CD14-positive monocyte (primary cell): ENCODE measurements at regions not wholly inside any gene's neighbourhood (a gene's known extent, or its start where the extent isn't known, plus 50 kb on each side); places are given as distances from the start of the nearest gene placed in this dataset.

Experiments
- DNase-seq, 3 donors: peaks; one replicate each; pipeline ENCODE4 v3.0.0-alpha.2; 2011 to 2022
- H2AFZ ChIP-seq: 2 replicates; pipeline ENCODE4 v1.6.0; 2012; ENCODE audit warnings: mild to moderate bottlenecking, low read depth, low read length, inconsistent platforms; ENCODE audit not compliant: insufficient read depth, poor library complexity, severe bottlenecking
- H3K27ac ChIP-seq, 2 donors: 1 replicate in 1 of 2; 2 replicates in 1 of 2; pipeline ENCODE4 v1.5.1; 2012 to 2013; ENCODE audit warnings: low read length in 2 of 2, control low read depth in 1 of 2, inconsistent platforms in 1 of 2, low read depth in 1 of 2, mild to moderate bottlenecking in 1 of 2
- H3K27me3 ChIP-seq, 2 donors: one replicate each; pipeline versions ENCODE4 v1.6.0 to v1.6.1; 2011 to 2013; ENCODE audit warnings: low read length in 2 of 2; ENCODE audit not compliant: control insufficient read depth in 2 of 2, insufficient read depth in 2 of 2
- H3K36me3 ChIP-seq, 2 donors: replicated peaks in 1 of 2; 1 replicate in 1 of 2; 2 replicates in 1 of 2; pipeline versions ENCODE4 v1.5.1 to v1.6.1; 2012 to 2013; ENCODE audit warnings: low read length in 2 of 2, control low read depth in 1 of 2, inconsistent platforms in 1 of 2, mild to moderate bottlenecking in 1 of 2; ENCODE audit not compliant: insufficient read depth in 2 of 2, control insufficient read depth in 1 of 2
- H3K4me1 ChIP-seq, 2 donors: 1 replicate in 1 of 2; 2 replicates in 1 of 2; pipeline versions ENCODE4 v1.5.1 to v1.6.1; 2012 to 2013; ENCODE audit warnings: low read length in 2 of 2, control low read depth in 1 of 2, inconsistent platforms in 1 of 2, mild to moderate bottlenecking in 1 of 2, moderate library complexity in 1 of 2; ENCODE audit not compliant: insufficient read depth in 2 of 2, control insufficient read depth in 1 of 2
- H3K4me2 ChIP-seq: replicated peaks from 2 replicates; pipeline ENCODE3; 2012; ENCODE audit warnings: low read length, moderate library complexity, mild to moderate bottlenecking; ENCODE audit not compliant: poor library complexity, severe bottlenecking; ENCODE audit errors: extremely low read depth
- H3K4me3 ChIP-seq, 3 experiments: fragments of 200-600 bp in 1 of 3; sonication (generic) in 1 of 3; replicated peaks in 1 of 3; 1 replicate in 2 of 3; 2 replicates in 1 of 3; pipeline ENCODE4 v1.5.1; 2011 to 2013; ENCODE audit warnings: low read length in 3 of 3, mild to moderate bottlenecking in 3 of 3, control low read depth in 2 of 3, low read depth in 2 of 3, inconsistent platforms in 1 of 3, moderate library complexity in 1 of 3
- H3K79me2 ChIP-seq: 2 replicates; pipeline ENCODE4 v1.6.0; 2012; ENCODE audit warnings: mild to moderate bottlenecking, control low read depth, inconsistent platforms, low read length, moderate library complexity; ENCODE audit not compliant: insufficient read depth
- H3K9ac ChIP-seq: 2 replicates; pipeline ENCODE4 v1.6.0; 2017; ENCODE audit warnings: low read length, mild to moderate bottlenecking; ENCODE audit not compliant: insufficient read depth, poor library complexity, severe bottlenecking
- H3K9me3 ChIP-seq, 2 donors: replicated peaks in 1 of 2; 1 replicate in 1 of 2; 2 replicates in 1 of 2; pipeline versions ENCODE4 v1.5.1 to v1.6.1; 2012 to 2013; ENCODE audit warnings: low read length in 2 of 2, control low read depth in 1 of 2; ENCODE audit not compliant: control insufficient read depth in 1 of 2, insufficient read depth in 1 of 2
- H4K20me1 ChIP-seq: 2 replicates; pipeline ENCODE4 v1.6.0; 2012; ENCODE audit warnings: mild to moderate bottlenecking, low read length, control low read depth, moderate library complexity; ENCODE audit not compliant: insufficient read depth
- H3K27ac Mint-ChIP-seq, 7 donors: one replicate each; pipeline ENCODE4 v1.8.0; 2020; ENCODE audit warnings: mild to moderate bottlenecking in 7 of 7, mixed read lengths in 7 of 7, moderate library complexity in 6 of 7, inconsistent platforms in 2 of 7
- H3K27me3 Mint-ChIP-seq, 3 donors: one replicate each; pipeline ENCODE4 v1.8.0; 2021 to 2022; ENCODE audit warnings: low read depth in 3 of 3, mild to moderate bottlenecking in 3 of 3, mixed read lengths in 3 of 3, moderate library complexity in 3 of 3, inconsistent platforms in 1 of 3
- H3K36me3 Mint-ChIP-seq, 2 donors: one replicate each; pipeline ENCODE4 v1.8.0; 2020; ENCODE audit warnings: mixed read lengths in 2 of 2, inconsistent platforms in 1 of 2, mild to moderate bottlenecking in 1 of 2
- H3K4me1 Mint-ChIP-seq: one replicate; pipeline ENCODE4 v1.8.0; 2020; ENCODE audit warnings: mild to moderate bottlenecking, mixed read lengths
- H3K4me3 Mint-ChIP-seq, 2 donors: one replicate each; pipeline ENCODE4 v1.8.0; 2020; ENCODE audit warnings: mild to moderate bottlenecking in 2 of 2, mixed read lengths in 2 of 2, moderate library complexity in 1 of 2
- H3K9me3 Mint-ChIP-seq, 7 donors: one replicate each; pipeline ENCODE4 v1.8.0; 2020 to 2022; ENCODE audit warnings: mixed read lengths in 7 of 7, mild to moderate bottlenecking in 6 of 7, moderate library complexity in 6 of 7, inconsistent platforms in 2 of 7
- CTCF ChIP-seq: fragments of 200-600 bp; IDR thresholded peaks from one replicate; pipeline ENCODE4 v1.8.0; 2022; ENCODE audit warnings: antibody characterized with exemption, mild to moderate bottlenecking
- WGBS: methylation state at CpG from one replicate; pipeline ENCODE4 v1.1.5; 2013; ENCODE audit warnings: missing lambda C conversion rate; ENCODE audit not compliant: insufficient coverage; 5-methylcytosine and 5-hydroxymethylcytosine counted together
- intact Hi-C, 2 donors: fragments of 100-400 bp; cut with micrococcal nuclease; formaldehyde crosslinking; loops; one replicate each; pipeline versions ENCODE4 v1.15.0 to v1.15.1; 2023

- H3K9me3 Mint-ChIP-seq: peaks cover 0 to 7% (median 3%) of the 10 kb centered on the region in 7 donors
- no peaks in the 10 kb centered on the region for H3K9me3 ChIP-seq
- peaks cover 2 to 4% (median 3%) of the 10 kb centered on the region in 3 donors for H3K27me3 Mint-ChIP-seq
- no peak for TF ChIP-seq CTCF
- no peak for DNase-seq
- no peak overlapping the region for H3K27ac ChIP-seq
- H3K4me3 Mint-ChIP-seq: no peak overlapping the region
- H3K27me3 ChIP-seq: no peaks in the 10 kb centered on the region
- H2AFZ ChIP-seq: peak overlapping the region; percentile 24
- intact Hi-C loops: no loop called here
- H3K4me3 ChIP-seq: no peak overlapping the region
- no peaks in the 10 kb centered on the region for H4K20me1 ChIP-seq
- no peak overlapping the region for H3K9ac ChIP-seq
- H3K4me1 ChIP-seq: peaks cover 19 to 23% of the 10 kb centered on the region in 2 donors
- no peak overlapping the region for H3K4me2 ChIP-seq
- no peaks in the 10 kb centered on the region for H3K36me3 Mint-ChIP-seq
- WGBS: 44% methylated on average over 3 of the region's 4 CpGs
- H3K36me3 ChIP-seq: no peaks in the 10 kb centered on the region
- peaks cover 27% of the 10 kb centered on the region for H3K4me1 Mint-ChIP-seq
- no peak overlapping the region for H3K27ac Mint-ChIP-seq
- no peaks in the 10 kb centered on the region for H3K79me2 ChIP-seq
Observed at GRCh38 chr11:82523141-82523540, 210.5 kb downstream of the FAM181B start.

GRCh38 chr11:82521427-82521826 lies 212.2 kb downstream of the FAM181B start:
- no CpG with 5 or more reads among the region's 3 CpGs for WGBS
- DNase-seq: peak; percentile 57 to 88 (median 72)
- no peaks in the 10 kb centered on the region for H3K79me2 ChIP-seq
- TF ChIP-seq CTCF: no peak
- Mint-ChIP-seq H3K27me3 (peaks cover 0 to 3% (median 2%) of the 10 kb centered on the region in 3 donors), H3K27ac (peak overlapping the region; percentile 18 to 87 (median 68)), H3K4me3 (peak overlapping the region in 1 of 2 donors; percentile 66), H3K9me3 (peaks cover 0 to 7% (median 3%) of the 10 kb centered on the region in 7 donors), H3K36me3 (no peaks in the 10 kb centered on the region), H3K4me1 (peaks cover 27% of the 10 kb centered on the region)
- no peak overlapping the region for H3K4me2 ChIP-seq
- H4K20me1 ChIP-seq: no peaks in the 10 kb centered on the region
- H3K9ac ChIP-seq: no peak overlapping the region
- peak overlapping the region in 1 of 3 experiments; percentile 1 for H3K4me3 ChIP-seq
- H3K27ac ChIP-seq: peak overlapping the region in 1 of 2 donors; percentile 43
- intact Hi-C loops: no loop called here
- H3K4me1 ChIP-seq: peaks cover 19 to 23% of the 10 kb centered on the region in 2 donors
- no peak overlapping the region for H2AFZ ChIP-seq
- no peaks in the 10 kb centered on the region for H3K27me3 ChIP-seq
- H3K36me3 ChIP-seq: no peaks in the 10 kb centered on the region
- no peaks in the 10 kb centered on the region for H3K9me3 ChIP-seq
